Adrenal gland (tissue), 5 donors: ENCODE measurements at regions not wholly inside any gene's neighbourhood (a gene's known extent, or its start where the extent isn't known, plus 50 kb on each side); places are given as distances from the start of the nearest gene placed in this dataset.

Source experiments
- CTCF ChIP-seq, 6 experiments: fragments of 450-650 bp in 4 of 6; fragments of 200-600 bp in 2 of 6; sonication (generic) in 1 of 6; IDR thresholded peaks; 1 replicate in 5 of 6; 2 replicates in 1 of 6; pipeline versions ENCODE4 v1.5.1 to v1.8.0; 2016 to 2021; ENCODE audit warnings: antibody characterized with exemption in 6 of 6, mild to moderate bottlenecking in 2 of 6, moderate library complexity in 1 of 6
- POLR2A ChIP-seq, 2 donors: fragments of 450-650 bp; IDR thresholded peaks; one replicate each; pipeline ENCODE4 v1.6.1; 2017; ENCODE audit warnings: antibody characterized with exemption in 2 of 2, mild to moderate bottlenecking in 2 of 2, moderate library complexity in 1 of 2
- donor health status: DM: no; HTN: no; CAD: no.

- no peak for TF ChIP-seq CTCF (IDR thresholded peaks at IDR 0.05)
- no peak for TF ChIP-seq POLR2A (IDR thresholded peaks at IDR 0.05)
Observed at GRCh38 chr6:100281471-100281901, 183.2 kb downstream of the SIM1 start.
